Colonic mucosa (tissue), 4 donors: ENCODE measurements at regions not wholly inside any gene's neighbourhood (a gene's known extent, or its start where the extent isn't known, plus 50 kb on each side); places are given as distances from the start of the nearest gene placed in this dataset.
"Not testable (repeated sequence)": the region's sequence is repeated elsewhere in the genome, so short reads cannot be mapped to it uniquely, and the experiment has no call there.

Source experiments
- DNase-seq: peaks from one replicate; pipeline ENCODE4 v3.0.0-alpha.2; 2020
- H3K27ac ChIP-seq: fragments of 200-600 bp; one replicate; pipeline ENCODE4 v1.8.0; 2021
- H3K27me3 ChIP-seq: fragments of 200-600 bp; one replicate; pipeline ENCODE4 v1.8.0; 2021
- H3K36me3 ChIP-seq: fragments of 200-600 bp; one replicate; pipeline ENCODE4 v1.8.0; 2021
- H3K4me1 ChIP-seq: fragments of 200-600 bp; one replicate; pipeline ENCODE4 v1.8.0; 2021; ENCODE audit warnings: mild to moderate bottlenecking
- H3K4me3 ChIP-seq: fragments of 200-600 bp; one replicate; pipeline ENCODE4 v1.8.0; 2021
- H3K9ac ChIP-seq, 2 donors: one replicate each; pipeline ENCODE4 v1.7.0; 2013; ENCODE audit warnings: control low read depth in 2 of 2, low read depth in 2 of 2, low read length in 2 of 2
- H3K9me3 ChIP-seq: fragments of 200-600 bp; one replicate; pipeline ENCODE4 v1.8.0; 2021
- intact Hi-C: fragments of 100-400 bp; cut with DNase I; formaldehyde crosslinking; loops from one replicate; pipeline ENCODE4 v1.14.1; 2022
- TF ChIP-seq, protein P1 (sequence below): fragments of 200-600 bp; IDR thresholded peaks from one replicate; pipeline ENCODE4 v1.8.0; 2022; ENCODE audit warnings: antibody characterized with exemption, mild to moderate bottlenecking
- donor health status: healthy.
- donor health status: DM: no; HTN: no; CAD: no.
- donor health status: DM: no; HTN: no; CAD: no.

- H3K36me3 ChIP-seq = no peaks in the 10 kb centered on the region
- H3K9ac ChIP-seq = no peak overlapping the region
- no peaks in the 10 kb centered on the region for H3K9me3 ChIP-seq
- no peak overlapping the region for H3K4me3 ChIP-seq
- no peaks in the 10 kb centered on the region for H3K4me1 ChIP-seq
- no peak for DNase-seq
- H3K27me3 ChIP-seq = no peaks in the 10 kb centered on the region
- TF ChIP-seq, protein P1, sequence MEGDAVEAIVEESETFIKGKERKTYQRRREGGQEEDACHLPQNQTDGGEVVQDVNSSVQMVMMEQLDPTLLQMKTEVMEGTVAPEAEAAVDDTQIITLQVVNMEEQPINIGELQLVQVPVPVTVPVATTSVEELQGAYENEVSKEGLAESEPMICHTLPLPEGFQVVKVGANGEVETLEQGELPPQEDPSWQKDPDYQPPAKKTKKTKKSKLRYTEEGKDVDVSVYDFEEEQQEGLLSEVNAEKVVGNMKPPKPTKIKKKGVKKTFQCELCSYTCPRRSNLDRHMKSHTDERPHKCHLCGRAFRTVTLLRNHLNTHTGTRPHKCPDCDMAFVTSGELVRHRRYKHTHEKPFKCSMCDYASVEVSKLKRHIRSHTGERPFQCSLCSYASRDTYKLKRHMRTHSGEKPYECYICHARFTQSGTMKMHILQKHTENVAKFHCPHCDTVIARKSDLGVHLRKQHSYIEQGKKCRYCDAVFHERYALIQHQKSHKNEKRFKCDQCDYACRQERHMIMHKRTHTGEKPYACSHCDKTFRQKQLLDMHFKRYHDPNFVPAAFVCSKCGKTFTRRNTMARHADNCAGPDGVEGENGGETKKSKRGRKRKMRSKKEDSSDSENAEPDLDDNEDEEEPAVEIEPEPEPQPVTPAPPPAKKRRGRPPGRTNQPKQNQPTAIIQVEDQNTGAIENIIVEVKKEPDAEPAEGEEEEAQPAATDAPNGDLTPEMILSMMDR = no peak
- intact Hi-C loops = no loop called here
- H3K27ac ChIP-seq = no peak overlapping the region
Observed at GRCh38 chr4:52202251-52202779, 151.2 kb downstream of the SPATA18 start.

DNA sequence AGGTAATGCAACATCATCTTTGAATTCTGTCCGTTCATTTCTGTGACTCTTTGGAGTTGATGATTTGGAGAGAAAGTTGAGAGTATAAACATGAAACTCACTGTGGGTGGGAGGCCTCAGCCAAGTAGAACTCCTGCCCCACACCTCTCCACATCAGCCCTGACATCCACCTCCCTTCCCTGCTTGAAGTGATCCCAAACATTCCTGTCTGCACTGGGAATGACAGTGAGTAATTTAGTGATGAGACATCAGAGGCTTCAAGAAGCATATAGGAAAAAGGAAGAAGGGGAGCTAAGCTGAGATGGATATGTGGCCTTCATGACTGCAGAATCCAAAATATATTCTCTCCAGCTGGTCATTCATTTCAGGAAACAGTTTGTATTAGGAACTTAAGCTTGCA lies 151.8 kb downstream of the SPATA18 start:
- H3K4me1 ChIP-seq = no peaks in the 10 kb centered on the region
- H3K4me3 ChIP-seq = no peak overlapping the region
- H3K27ac ChIP-seq = no peak overlapping the region
- intact Hi-C loops = no loop called here
- no peaks in the 10 kb centered on the region for H3K36me3 ChIP-seq
- no peak overlapping the region for H3K9ac ChIP-seq
- TF ChIP-seq, protein P1 = no peak
- no peaks in the 10 kb centered on the region for H3K27me3 ChIP-seq
- DNase-seq = no peak
- no peaks in the 10 kb centered on the region for H3K9me3 ChIP-seq

DNA sequence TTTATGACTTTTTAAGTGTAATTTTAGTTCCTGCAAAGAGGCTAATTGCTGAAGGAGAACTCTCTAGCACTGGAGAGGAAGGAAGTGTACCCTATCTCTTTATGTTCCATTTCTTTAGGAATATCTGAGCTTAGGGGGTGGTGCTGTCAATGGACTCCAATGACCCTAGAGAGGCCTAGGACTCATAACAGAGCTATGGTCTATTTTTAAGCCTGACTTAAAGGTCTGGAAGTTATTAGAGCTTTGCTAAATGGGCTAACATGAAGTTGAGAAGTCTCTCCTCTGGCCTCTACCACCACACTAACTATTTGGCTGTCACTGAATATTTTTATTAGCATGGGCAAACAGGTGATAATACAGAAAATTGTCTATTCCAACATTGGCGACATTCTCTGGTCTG lies 152.2 kb downstream of the SPATA18 start:
- no peaks in the 10 kb centered on the region for H3K27me3 ChIP-seq
- H3K9me3 ChIP-seq = no peaks in the 10 kb centered on the region
- H3K4me1 ChIP-seq = no peaks in the 10 kb centered on the region
- H3K9ac ChIP-seq = no peak overlapping the region
- intact Hi-C loops = no loop called here
- H3K27ac ChIP-seq = no peak overlapping the region
- DNase-seq = no peak
- H3K4me3 ChIP-seq = no peak overlapping the region
- TF ChIP-seq, protein P1 = no peak
- no peaks in the 10 kb centered on the region for H3K36me3 ChIP-seq

DNA sequence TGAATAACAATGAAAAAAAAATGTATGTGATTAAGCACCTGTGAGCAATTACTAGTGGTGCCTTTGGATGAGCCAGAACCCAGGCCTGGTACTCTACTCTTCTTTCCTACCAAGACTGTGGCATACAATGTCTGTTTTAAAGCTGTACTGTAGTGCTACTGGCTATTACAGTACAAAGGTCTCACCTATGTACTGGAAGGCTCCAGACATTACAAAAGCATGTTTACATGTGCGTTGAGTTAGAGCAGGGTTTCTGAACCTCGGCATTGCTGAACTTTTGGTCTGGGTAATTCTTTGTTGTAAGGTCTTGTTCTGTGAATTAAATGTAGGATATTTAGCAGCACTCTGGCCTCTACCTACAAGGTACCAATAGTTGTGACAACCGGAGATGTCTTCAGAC lies 153.8 kb downstream of the SPATA18 start:
- H3K27me3 ChIP-seq = no peaks in the 10 kb centered on the region
- no peaks in the 10 kb centered on the region for H3K36me3 ChIP-seq

DNA sequence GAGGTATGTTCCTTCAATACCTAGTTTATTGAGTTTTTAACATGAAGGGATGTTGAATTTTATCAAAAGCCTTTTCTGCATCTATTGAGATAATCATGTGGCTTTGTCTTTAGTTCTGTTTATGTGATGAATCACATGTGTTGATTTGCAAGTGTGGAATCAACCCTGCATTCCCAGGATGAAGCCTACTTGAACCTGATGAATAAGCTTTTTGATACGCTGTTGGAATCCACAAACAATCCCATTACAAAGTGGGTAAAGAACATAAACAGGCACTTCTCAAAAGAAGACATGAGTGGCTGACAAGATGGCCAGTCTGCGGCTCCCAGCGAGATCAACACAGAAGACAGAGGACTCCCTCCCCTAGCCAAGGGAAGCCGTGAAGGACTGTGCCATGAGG lies 156.0 kb downstream of the SPATA18 start:
- H3K27me3 ChIP-seq, H3K9me3 ChIP-seq, H3K4me3 ChIP-seq, H3K27ac ChIP-seq, intact Hi-C loops, H3K9ac ChIP-seq, H3K36me3 ChIP-seq, DNase-seq, H3K4me1 ChIP-seq: not testable (repeated sequence)

More for the DNA sequence above, 153.8 kb downstream of the SPATA18 start:
- Histone ChIP-seq H3K9ac (no peak overlapping the region), H3K4me3 (no peak overlapping the region), H3K9me3 (no peaks in the 10 kb centered on the region), H3K27ac (no peak overlapping the region), H3K4me1 (no peaks in the 10 kb centered on the region)
- no peak for DNase-seq
- TF ChIP-seq, protein P1 = no peak
- intact Hi-C loops = no loop called here

DNA sequence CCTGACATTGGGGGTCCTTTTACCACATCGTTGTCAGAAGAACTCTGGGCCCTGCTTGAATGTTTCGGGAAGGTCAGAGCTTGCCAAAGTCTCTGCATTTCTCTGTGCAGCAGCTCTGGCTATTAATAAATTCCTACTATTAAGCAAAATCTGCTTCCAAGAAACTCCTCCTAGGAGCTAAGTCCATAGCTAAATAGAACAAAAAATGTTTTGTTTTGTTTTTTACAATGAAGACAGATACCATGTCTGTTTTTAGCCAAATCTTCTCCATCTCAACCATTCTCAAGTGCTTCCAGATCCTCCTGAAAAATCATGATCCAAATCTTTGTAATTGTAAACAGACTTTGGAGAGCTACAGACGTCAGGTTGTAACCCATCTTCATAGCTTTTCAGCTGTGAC lies 161.6 kb downstream of the SPATA18 start:
- DNase-seq = no peak
- no peaks in the 10 kb centered on the region for H3K27me3 ChIP-seq
- TF ChIP-seq, protein P1 = no peak
- H3K9ac ChIP-seq = no peak overlapping the region
- H3K36me3 ChIP-seq = no peaks in the 10 kb centered on the region
- H3K9me3 ChIP-seq = no peaks in the 10 kb centered on the region
- no peak overlapping the region for H3K4me3 ChIP-seq
- intact Hi-C loops = no loop called here
- H3K4me1 ChIP-seq = no peaks in the 10 kb centered on the region
- no peak overlapping the region for H3K27ac ChIP-seq
